ENCODE measurements at regions not wholly inside any gene's neighbourhood (a gene's known extent, or its start where the extent isn't known, plus 50 kb on each side); places are given as distances from the start of the nearest gene placed in this dataset.
"Not testable (repeated sequence)": the region's sequence is repeated elsewhere in the genome, so short reads cannot be mapped to it uniquely, and the experiment has no call there.

DNA sequence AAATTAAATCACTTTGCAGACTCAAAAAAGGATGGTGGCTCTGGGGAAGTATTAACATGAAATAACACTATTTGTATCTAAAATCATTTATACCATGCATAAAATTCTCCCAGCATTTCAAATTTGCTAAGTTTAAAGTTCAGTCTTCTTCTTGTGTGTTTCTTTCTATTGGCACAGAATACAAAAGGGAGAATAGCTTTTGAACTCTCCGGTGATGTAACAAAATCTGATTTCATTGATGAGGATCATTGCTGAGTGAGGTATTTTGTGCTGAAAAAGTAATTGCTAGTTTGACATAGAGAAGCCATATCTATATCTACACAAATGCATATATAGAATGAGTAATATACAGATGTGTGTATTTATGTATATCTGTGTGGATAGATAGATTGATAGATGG, 174.8 kb downstream of the LACC1 start:
- DNase-seq (ENCODE audit: low read depth) = no peak
- no peak overlapping the region for H3K4me3 ChIP-seq (ENCODE audit: low read depth, low read length)
- no peaks in the 10 kb centered on the region for H3K36me3 ChIP-seq (ENCODE audit: control insufficient read depth, insufficient read depth, low read length)
- POLR2A ChIA-PET = no interaction called here
- no peak for TF ChIP-seq CTCF (IDR thresholded peaks at IDR 0.05; ENCODE audit: insufficient read depth, low read depth, low read length)
- H3K27me3 ChIP-seq (ENCODE audit: control insufficient read depth, insufficient read depth, low read length) = peaks cover 2% of the 10 kb centered on the region; the same call in 1 of the 2 replicates
- CTCF ChIA-PET = no interaction called here

DNA sequence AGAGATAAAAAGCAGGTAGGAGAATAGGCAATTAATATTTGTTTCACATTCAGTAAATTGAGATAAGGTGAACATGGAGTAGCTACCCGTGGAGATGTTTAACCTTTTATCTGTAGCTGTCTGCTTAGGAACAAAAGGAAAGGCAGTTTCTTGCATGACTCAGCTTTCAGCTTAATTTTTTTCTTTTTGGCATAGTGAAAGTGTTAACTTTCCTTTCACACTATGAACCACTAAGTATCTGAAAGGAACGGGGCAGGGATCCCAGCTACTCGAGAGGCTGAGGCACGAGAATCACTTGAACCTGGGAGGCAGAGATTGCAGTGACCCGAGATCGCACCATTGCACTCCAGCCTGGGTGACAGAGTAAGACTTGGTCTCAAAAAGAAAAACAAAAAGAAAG, 176.0 kb downstream of the LACC1 start:
- CTCF ChIA-PET; H3K4me3 ChIP-seq (ENCODE audit: low read depth, low read length); H3K27me3 ChIP-seq (ENCODE audit: control insufficient read depth, insufficient read depth, low read length); POLR2A ChIA-PET; H3K36me3 ChIP-seq (ENCODE audit: control insufficient read depth, insufficient read depth, low read length); DNase-seq (ENCODE audit: low read depth): not testable (repeated sequence)

- Histone ChIP-seq H3K4me3 (ENCODE audit: low read depth, low read length) (no peak overlapping the region), H3K36me3 (ENCODE audit: control insufficient read depth, insufficient read depth, low read length) (no peaks in the 10 kb centered on the region), H3K27me3 (ENCODE audit: control insufficient read depth, insufficient read depth, low read length) (no peaks in the 10 kb centered on the region)
- ChIA-PET CTCF (interaction anchor here (0.6 kb wide), 1 partner anchor 310 kb away, joined by 3 read pairs; no protein-coding TSS in a partner anchor), POLR2A (no interaction called here)
- DNase-seq (ENCODE audit: low read depth) = no peak
- no peak for TF ChIP-seq CTCF (IDR thresholded peaks at IDR 0.05; ENCODE audit: insufficient read depth, low read depth, low read length)
Observed at GRCh38 chr13:44058067-44058466, 178.4 kb downstream of the LACC1 start.

GRCh38 chr13:44058624-44059215, 179.0 kb downstream of the LACC1 start:
- TF ChIP-seq CTCF (IDR thresholded peaks at IDR 0.05; ENCODE audit: insufficient read depth, low read depth, low read length) = no peak
- POLR2A ChIA-PET = interaction anchor here (0.6 kb wide), 1 partner anchor 337 kb away, joined by 3 read pairs; no protein-coding TSS in a partner anchor
- CTCF ChIA-PET = interaction anchor here (0.6 kb wide), 1 partner anchor 309 kb away, joined by 3 read pairs; no protein-coding TSS in a partner anchor
- H3K4me3 ChIP-seq (ENCODE audit: low read depth, low read length) = no peak overlapping the region
- no peaks in the 10 kb centered on the region for H3K27me3 ChIP-seq (ENCODE audit: control insufficient read depth, insufficient read depth, low read length)
- no peaks in the 10 kb centered on the region for H3K36me3 ChIP-seq (ENCODE audit: control insufficient read depth, insufficient read depth, low read length)
- no peak for DNase-seq (ENCODE audit: low read depth)

DNA sequence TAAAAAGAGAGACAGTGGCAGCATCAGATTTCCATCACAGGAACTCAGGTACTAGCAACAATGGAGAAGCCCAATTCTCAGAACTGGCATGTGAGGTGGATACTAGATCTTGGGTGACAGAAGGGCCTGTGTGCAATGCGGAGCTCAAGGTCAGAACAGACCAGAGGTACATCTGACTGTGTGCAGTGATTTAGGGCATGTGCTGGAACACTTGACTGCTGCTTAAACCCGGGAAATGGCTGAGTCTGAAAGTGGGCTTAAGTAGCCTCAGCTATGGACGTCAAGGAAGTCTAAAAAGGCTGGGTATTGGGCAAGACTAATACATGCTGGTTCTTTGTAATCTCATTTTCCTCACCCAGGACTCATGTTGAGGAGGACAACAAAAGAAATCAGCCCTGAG, 182.2 kb downstream of the LACC1 start:
- no peak for TF ChIP-seq CTCF (IDR thresholded peaks at IDR 0.05; ENCODE audit: insufficient read depth, low read depth, low read length)
- Histone ChIP-seq H3K4me3 (ENCODE audit: low read depth, low read length) (no peak overlapping the region), H3K27me3 (ENCODE audit: control insufficient read depth, insufficient read depth, low read length) (no peaks in the 10 kb centered on the region; the same call in 1 of the 2 replicates), H3K36me3 (ENCODE audit: control insufficient read depth, insufficient read depth, low read length) (no peaks in the 10 kb centered on the region)
- no peak for DNase-seq (ENCODE audit: low read depth)
- CTCF ChIA-PET = no interaction called here
- POLR2A ChIA-PET = no interaction called here

GRCh38 chr13:44063467-44063866, 183.8 kb downstream of the LACC1 start:
- POLR2A ChIA-PET = no interaction called here
- TF ChIP-seq CTCF (IDR thresholded peaks at IDR 0.05; ENCODE audit: insufficient read depth, low read depth, low read length) = no peak
- Histone ChIP-seq H3K4me3 (ENCODE audit: low read depth, low read length) (no peak overlapping the region), H3K36me3 (ENCODE audit: control insufficient read depth, insufficient read depth, low read length) (no peaks in the 10 kb centered on the region), H3K27me3 (ENCODE audit: control insufficient read depth, insufficient read depth, low read length) (no peaks in the 10 kb centered on the region; the same call in 1 of the 2 replicates)
- CTCF ChIA-PET = no interaction called here
- no peak for DNase-seq (ENCODE audit: low read depth)

Measured in BJ (cell line).